ENCODE measurements at regions not wholly inside any gene's neighbourhood (a gene's known extent, or its start where the extent isn't known, plus 50 kb on each side); places are given as distances from the start of the nearest gene placed in this dataset.

DNA sequence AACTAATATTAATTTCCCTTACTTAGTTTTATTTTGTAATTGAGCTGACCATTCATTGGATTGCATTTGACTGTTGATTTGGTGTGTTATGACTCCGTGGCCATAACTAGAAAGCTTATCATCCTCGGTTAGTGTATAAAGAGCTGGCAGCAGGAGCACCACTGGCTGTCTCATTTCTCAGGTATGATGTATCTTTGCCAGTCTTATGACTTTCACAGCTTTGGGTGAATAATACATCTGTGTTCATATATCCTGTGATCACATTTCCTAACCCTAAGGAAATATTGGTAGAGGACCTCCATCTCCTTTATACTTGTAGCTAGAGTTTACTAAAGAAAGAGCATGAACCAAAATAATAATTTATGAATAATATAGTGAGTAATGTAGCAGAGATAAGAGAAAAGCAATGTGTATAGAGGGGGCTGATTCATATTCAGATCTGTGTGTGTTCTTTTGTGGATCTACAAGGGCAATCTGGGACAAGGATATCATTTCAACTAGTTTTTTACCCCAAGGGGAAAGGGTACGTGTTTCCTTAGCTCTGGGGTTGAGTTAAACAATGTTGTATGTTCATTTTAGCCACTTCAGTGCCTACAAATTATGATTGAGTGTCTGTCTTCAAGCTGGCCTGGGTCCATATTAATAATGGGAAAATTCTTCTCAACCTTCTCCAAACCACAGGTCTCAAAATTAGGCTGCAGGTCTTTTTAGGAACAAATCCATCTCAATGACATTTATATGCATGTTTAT lies 901.7 kb downstream of the NTRK3 start:
- no peaks in the 10 kb centered on the region for H3K36me3 ChIP-seq (ENCODE audit: insufficient read depth in 1 of 2, low read depth in 1 of 2)
- H3K27ac ChIP-seq, result no peak overlapping the region
- H3K4me3 ChIP-seq, result no peak overlapping the region
- no peak for DNase-seq
- no peaks in the 10 kb centered on the region for H3K4me1 ChIP-seq
- ATAC-seq, result peak in 1 of 4 donors; percentile 30
- TF ChIP-seq, protein P1, sequence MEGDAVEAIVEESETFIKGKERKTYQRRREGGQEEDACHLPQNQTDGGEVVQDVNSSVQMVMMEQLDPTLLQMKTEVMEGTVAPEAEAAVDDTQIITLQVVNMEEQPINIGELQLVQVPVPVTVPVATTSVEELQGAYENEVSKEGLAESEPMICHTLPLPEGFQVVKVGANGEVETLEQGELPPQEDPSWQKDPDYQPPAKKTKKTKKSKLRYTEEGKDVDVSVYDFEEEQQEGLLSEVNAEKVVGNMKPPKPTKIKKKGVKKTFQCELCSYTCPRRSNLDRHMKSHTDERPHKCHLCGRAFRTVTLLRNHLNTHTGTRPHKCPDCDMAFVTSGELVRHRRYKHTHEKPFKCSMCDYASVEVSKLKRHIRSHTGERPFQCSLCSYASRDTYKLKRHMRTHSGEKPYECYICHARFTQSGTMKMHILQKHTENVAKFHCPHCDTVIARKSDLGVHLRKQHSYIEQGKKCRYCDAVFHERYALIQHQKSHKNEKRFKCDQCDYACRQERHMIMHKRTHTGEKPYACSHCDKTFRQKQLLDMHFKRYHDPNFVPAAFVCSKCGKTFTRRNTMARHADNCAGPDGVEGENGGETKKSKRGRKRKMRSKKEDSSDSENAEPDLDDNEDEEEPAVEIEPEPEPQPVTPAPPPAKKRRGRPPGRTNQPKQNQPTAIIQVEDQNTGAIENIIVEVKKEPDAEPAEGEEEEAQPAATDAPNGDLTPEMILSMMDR (IDR thresholded peaks at IDR 0.05), result no peak
- 49 to 56% (median 52%) methylated on average over 3 of the region's 3 CpGs for WGBS, 3 donors
- intact Hi-C loops (cut with DNase I), result no loop called here
- H3K9me3 ChIP-seq, result no peaks in the 10 kb centered on the region
- H3K27me3 ChIP-seq (ENCODE audit: insufficient read depth in 3 of 3, low read length in 2 of 3), result no peaks in the 10 kb centered on the region

DNA sequence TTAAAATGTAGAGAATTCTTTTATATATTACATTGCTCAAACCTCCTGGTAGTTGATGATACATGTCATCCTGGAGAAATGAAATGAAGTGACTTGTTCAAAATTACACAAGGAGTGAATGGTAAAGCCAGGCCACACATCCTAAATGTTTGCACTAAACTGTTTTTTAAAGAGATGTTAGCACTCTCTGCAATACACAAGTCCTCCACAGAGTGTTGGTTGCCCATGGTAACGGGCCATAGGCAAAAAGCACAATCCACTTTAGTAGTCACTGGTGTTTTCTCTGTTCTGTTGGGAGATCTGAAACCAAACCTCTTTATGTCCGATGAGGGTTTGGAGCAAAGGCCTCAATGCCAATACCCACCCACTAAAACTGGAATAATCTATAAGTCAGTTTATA lies 907.4 kb downstream of the NTRK3 start:
- 84 to 87% (median 86%) methylated on average over 2 of the region's 2 CpGs for WGBS, 3 donors
- intact Hi-C loops (cut with DNase I), result no loop called here

DNA sequence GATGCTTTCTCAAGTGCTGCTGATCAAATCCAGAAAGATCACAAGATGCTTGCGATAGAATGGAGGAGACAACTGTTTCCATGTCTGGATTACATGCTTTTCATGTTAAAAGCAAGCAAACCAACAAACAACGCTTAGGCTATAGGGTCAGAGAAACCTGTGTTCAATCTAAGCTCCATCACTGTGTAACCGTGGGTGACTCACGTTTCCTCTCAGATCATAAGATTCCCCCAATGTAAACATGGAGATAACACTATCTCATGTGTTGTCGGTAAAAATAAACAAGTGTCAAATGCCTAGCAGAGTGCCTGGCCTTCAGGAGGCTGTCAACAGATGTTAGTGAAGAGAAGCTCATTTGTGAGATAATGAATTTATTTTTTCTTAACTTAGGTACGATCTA lies 907.8 kb downstream of the NTRK3 start:
- Histone ChIP-seq H3K27ac (no peak overlapping the region), H3K36me3 (ENCODE audit: insufficient read depth in 1 of 2, low read depth in 1 of 2) (no peaks in the 10 kb centered on the region), H3K4me3 (no peak overlapping the region), H3K27me3 (ENCODE audit: insufficient read depth in 3 of 3, low read length in 2 of 3) (no peaks in the 10 kb centered on the region), H3K4me1 (no peaks in the 10 kb centered on the region), H3K9me3 (no peaks in the 10 kb centered on the region)
- TF ChIP-seq, protein P1 (IDR thresholded peaks at IDR 0.05), result no peak
- intact Hi-C loops (cut with DNase I), result no loop called here
- ATAC-seq (no peak), DNase-seq (no peak)
- WGBS, 3 donors, result 37 to 48% (median 46%) methylated on average over 6 of the region's 6 CpGs

More for the DNA sequence above, 907.4 kb downstream of the NTRK3 start:
- H3K27ac ChIP-seq, result no peak overlapping the region
- no peak for DNase-seq
- no peaks in the 10 kb centered on the region for H3K27me3 ChIP-seq (ENCODE audit: insufficient read depth in 3 of 3, low read length in 2 of 3)
- no peak overlapping the region for H3K4me3 ChIP-seq
- no peaks in the 10 kb centered on the region for H3K4me1 ChIP-seq
- no peaks in the 10 kb centered on the region for H3K36me3 ChIP-seq (ENCODE audit: insufficient read depth in 1 of 2, low read depth in 1 of 2)
- H3K9me3 ChIP-seq, result no peaks in the 10 kb centered on the region
- TF ChIP-seq, protein P1 (IDR thresholded peaks at IDR 0.05), result no peak
- no peak for ATAC-seq

DNA sequence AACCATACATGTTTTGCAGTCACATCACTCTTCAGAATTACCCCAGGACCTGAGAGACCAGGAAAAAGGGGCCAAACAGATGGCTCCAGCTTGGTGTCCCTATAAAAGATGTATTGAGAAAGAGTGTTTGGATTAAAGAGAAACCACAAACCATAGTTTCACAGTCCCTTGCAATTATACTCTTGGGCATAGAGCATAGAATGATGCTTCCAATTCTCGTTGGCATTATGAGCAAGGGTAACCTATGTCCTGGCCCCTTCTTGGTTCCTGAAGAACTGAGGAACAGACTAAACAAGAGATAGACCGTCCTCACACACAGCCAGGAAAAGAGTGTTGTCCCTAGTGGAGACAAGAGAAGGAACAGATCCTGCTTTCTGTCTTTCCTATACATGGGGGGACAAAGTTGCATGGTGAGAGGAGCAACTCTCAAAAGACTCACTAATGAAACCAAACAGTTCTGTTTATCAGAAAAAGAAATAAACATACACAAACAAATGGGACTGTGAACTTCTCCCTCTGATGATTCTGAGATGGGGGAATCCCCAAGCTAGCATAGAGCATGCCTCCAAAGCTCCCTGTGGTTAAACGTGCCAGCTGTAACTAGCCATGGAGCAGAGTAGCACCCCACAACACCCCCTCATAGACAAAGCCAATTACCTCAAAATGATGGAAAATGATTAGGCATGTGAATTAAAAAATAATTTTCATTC lies 908.6 kb downstream of the NTRK3 start:
- no peaks in the 10 kb centered on the region for H3K27me3 ChIP-seq (ENCODE audit: insufficient read depth in 3 of 3, low read length in 2 of 3)
- H3K9me3 ChIP-seq, result no peaks in the 10 kb centered on the region
- intact Hi-C loops (cut with DNase I), result no loop called here
- DNase-seq (no peak), ATAC-seq (no peak)
- TF ChIP-seq, protein P1 (IDR thresholded peaks at IDR 0.05), result no peak
- no peaks in the 10 kb centered on the region for H3K4me1 ChIP-seq
- no peak overlapping the region for H3K4me3 ChIP-seq
- no peak overlapping the region for H3K27ac ChIP-seq
- no peaks in the 10 kb centered on the region for H3K36me3 ChIP-seq (ENCODE audit: insufficient read depth in 1 of 2, low read depth in 1 of 2)
- 55 to 61% (median 60%) methylated on average over 3 of the region's 3 CpGs for WGBS, 3 donors

Measured in psoas muscle (tissue), 7 donors.